ENCODE measurements at regions not wholly inside any gene's neighbourhood (a gene's known extent, or its start where the extent isn't known, plus 50 kb on each side); places are given as distances from the start of the nearest gene placed in this dataset.
"Not testable (repeated sequence)": the region's sequence is repeated elsewhere in the genome, so short reads cannot be mapped to it uniquely, and the experiment has no call there.

- H3K4me1 ChIP-seq: no peaks in the 10 kb centered on the region
- H3K4me3 ChIP-seq: no peak overlapping the region
- no peaks in the 10 kb centered on the region for H3K27me3 ChIP-seq
- H3K36me3 ChIP-seq: no peaks in the 10 kb centered on the region
- H3K9me3 ChIP-seq: no peaks in the 10 kb centered on the region
- no peak for DNase-seq
- TF ChIP-seq POLR2A (IDR thresholded peaks at IDR 0.05): no peak
- no peak for TF ChIP-seq CTCF (IDR thresholded peaks at IDR 0.05)
- H3K27ac ChIP-seq: no peak overlapping the region
These were observed 450.6 kb upstream of the LMO3 start for GRCh38 chr12:17056546-17056945.

- Histone ChIP-seq H3K36me3 (no peaks in the 10 kb centered on the region), H3K27me3 (no peaks in the 10 kb centered on the region), H3K4me1 (no peaks in the 10 kb centered on the region), H3K27ac (no peak overlapping the region), H3K9me3 (no peaks in the 10 kb centered on the region), H3K4me3 (no peak overlapping the region)
- DNase-seq: no peak
- TF ChIP-seq CTCF (IDR thresholded peaks at IDR 0.05): no peak
- TF ChIP-seq POLR2A (IDR thresholded peaks at IDR 0.05): no peak
These were observed 433.0 kb upstream of the LMO3 start for GRCh38 chr12:17038923-17039322.

- H3K27me3 ChIP-seq: no peaks in the 10 kb centered on the region
- H3K27ac ChIP-seq: no peak overlapping the region
- TF ChIP-seq CTCF (IDR thresholded peaks at IDR 0.05) (no peak), POLR2A (IDR thresholded peaks at IDR 0.05) (no peak)
- no peaks in the 10 kb centered on the region for H3K9me3 ChIP-seq
- H3K4me1 ChIP-seq: no peaks in the 10 kb centered on the region
- no peak for DNase-seq
- H3K36me3 ChIP-seq: no peaks in the 10 kb centered on the region
- H3K4me3 ChIP-seq: no peak overlapping the region
These were observed 429.4 kb upstream of the LMO3 start for GRCh38 chr12:17035372-17035771.

GRCh38 chr12:17030338-17030737 is 424.4 kb upstream of the LMO3 start:
- Histone ChIP-seq H3K4me1 (no peaks in the 10 kb centered on the region), H3K9me3 (no peaks in the 10 kb centered on the region), H3K4me3 (no peak overlapping the region), H3K36me3 (no peaks in the 10 kb centered on the region), H3K27ac (no peak overlapping the region), H3K27me3 (no peaks in the 10 kb centered on the region)
- no peak for DNase-seq
- TF ChIP-seq POLR2A (IDR thresholded peaks at IDR 0.05): no peak
- TF ChIP-seq CTCF (IDR thresholded peaks at IDR 0.05): no peak

GRCh38 chr12:17028348-17028747 is 422.4 kb upstream of the LMO3 start:
- TF ChIP-seq POLR2A (IDR thresholded peaks at IDR 0.05) (no peak), CTCF (IDR thresholded peaks at IDR 0.05) (no peak)
- H3K27me3 ChIP-seq: no peaks in the 10 kb centered on the region
- no peak overlapping the region for H3K27ac ChIP-seq
- no peak for DNase-seq
- H3K36me3 ChIP-seq: no peaks in the 10 kb centered on the region
- H3K4me1 ChIP-seq: no peaks in the 10 kb centered on the region
- H3K9me3 ChIP-seq: no peaks in the 10 kb centered on the region
- H3K4me3 ChIP-seq: no peak overlapping the region

- not testable (repeated sequence) for H3K9me3 ChIP-seq, H3K4me1 ChIP-seq, H3K4me3 ChIP-seq, H3K27ac ChIP-seq, DNase-seq, H3K27me3 ChIP-seq, H3K36me3 ChIP-seq
These were observed 419.5 kb upstream of the LMO3 start for GRCh38 chr12:17025424-17025823.

Measured in Peyer's patch (tissue), 4 donors.